ENCODE measurements at regions not wholly inside any gene's neighbourhood (a gene's known extent, or its start where the extent isn't known, plus 50 kb on each side); places are given as distances from the start of the nearest gene placed in this dataset.
A peak's percentile ranks its signal among the peaks of the same experiment; 100 is the strongest.

DNA sequence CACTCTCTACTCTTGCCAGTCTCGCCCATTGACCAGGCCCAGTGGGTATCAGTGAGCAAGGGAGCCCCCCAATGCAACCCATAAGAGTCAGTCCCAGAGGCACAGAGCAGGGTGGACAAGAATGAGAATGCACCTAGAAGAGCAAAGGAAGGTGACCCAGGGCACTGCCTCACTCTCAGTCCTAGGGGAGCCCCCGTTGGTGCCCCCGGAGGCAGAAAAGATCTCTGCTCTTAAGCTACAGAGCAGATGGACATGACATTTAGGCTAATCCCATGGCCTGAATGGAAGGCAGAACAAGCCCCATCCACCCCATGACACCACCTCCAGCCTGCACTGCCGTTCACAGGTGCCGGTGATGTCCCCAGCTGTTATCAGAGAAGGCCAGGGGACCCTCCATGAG is 50.7 kb upstream of the PLEKHG1 start:
- Histone ChIP-seq H3K9me3 (ENCODE audit: control insufficient read depth in 1 of 2, insufficient read depth in 1 of 2, low read depth in 1 of 2, low read length in 2 of 2) (no peaks in the 10 kb centered on the region), H3K27ac (ENCODE audit: low read depth, low read length) (no peak overlapping the region), H3K4me1 (ENCODE audit: control insufficient read depth in 1 of 2, insufficient read depth in 2 of 2, low read length in 2 of 2) (no peaks in the 10 kb centered on the region), H3K27me3 (ENCODE audit: insufficient read depth, low read length) (no peaks in the 10 kb centered on the region), H3K79me2 (ENCODE audit: insufficient read depth, low read length) (no peaks in the 10 kb centered on the region), H3K9me2 (ENCODE audit: insufficient read depth) (no peaks in the 10 kb centered on the region), H3K9ac (ENCODE audit: low read length) (no peak overlapping the region), H3K36me3 (ENCODE audit: control insufficient read depth in 1 of 2, insufficient read depth in 2 of 2, low read length in 2 of 2) (no peaks in the 10 kb centered on the region), H3K4me2 (ENCODE audit: low read length) (no peak overlapping the region), H4K20me1 (ENCODE audit: insufficient read depth) (no peaks in the 10 kb centered on the region), H3K4me3 (replicated peaks in 1 of 2; ENCODE audit: low read depth in 1 of 2, low read length in 2 of 2) (no peak overlapping the region), H2AFZ (ENCODE audit: low read depth, low read length, poor library complexity, severe bottlenecking) (no peak overlapping the region)
- ChIA-PET RAD21 (ENCODE audit: low non-redundant PET in 1 of 2, low total read pairs in 2 of 2, uncharacterized antibody in 2 of 2, unreplicated experiment in 2 of 2) (no interaction called here), POLR2A (no interaction called here), CTCF (no interaction called here)
- no peak for TF ChIP-seq YY1 (IDR thresholded peaks at IDR 0.05; ENCODE audit: extremely low read depth, insufficient replicate concordance, low read depth, low read length)
- TF ChIP-seq CTCF (IDR thresholded peaks at IDR 0.05 in 2 of 3, conservative IDR thresholded peaks at IDR 0.05 in 1 of 3; ENCODE audit: borderline replicate concordance in 1 of 3, insufficient read depth in 1 of 3, low read depth in 2 of 3, low read length in 2 of 3), result 0 out of 6 replicates have a peak, but pooled peaks of 1 of the 3 experiments have one; percentile 12
- DNase-seq (ENCODE audit: low read depth, low spot score) (no peak), ATAC-seq (peak; percentile 62)
- BruUV-seq (replicated peaks), result no TSS peak
- intact Hi-C loops (cut with micrococcal nuclease), result no loop called here

DNA sequence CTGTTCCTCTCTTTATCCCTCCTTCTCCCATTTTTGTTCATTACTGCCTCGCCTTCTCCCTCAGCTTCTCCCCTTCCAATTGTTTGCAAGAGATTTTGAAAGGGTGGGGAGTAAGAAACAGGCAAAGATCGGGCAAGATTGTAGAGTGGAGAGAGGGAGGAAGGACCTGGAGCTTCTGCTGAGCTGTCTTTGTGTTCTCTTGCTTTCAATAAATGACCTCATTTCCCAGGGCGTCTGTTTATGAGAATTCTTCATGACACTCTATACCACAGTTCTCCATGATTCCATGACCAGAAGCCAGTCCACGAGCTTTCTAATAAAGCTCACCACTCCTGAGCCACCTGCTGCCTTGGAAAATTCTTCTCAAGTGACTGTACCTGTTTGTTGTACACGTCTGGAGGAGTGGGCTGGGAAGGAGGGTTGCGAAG is 50.0 kb upstream of the PLEKHG1 start:
- no peaks in the 10 kb centered on the region for H3K79me2 ChIP-seq (ENCODE audit: insufficient read depth, low read length)
- no peak overlapping the region for H3K27ac ChIP-seq (ENCODE audit: low read depth, low read length)
- H4K20me1 ChIP-seq (ENCODE audit: insufficient read depth), result no peaks in the 10 kb centered on the region
- BruUV-seq (replicated peaks), result no TSS peak
- CTCF ChIA-PET, result no interaction called here
- H3K4me2 ChIP-seq (ENCODE audit: low read length), result no peak overlapping the region
- H2AFZ ChIP-seq (ENCODE audit: low read depth, low read length, poor library complexity, severe bottlenecking), result no peak overlapping the region
- no peaks in the 10 kb centered on the region for H3K9me3 ChIP-seq (ENCODE audit: control insufficient read depth in 1 of 2, insufficient read depth in 1 of 2, low read depth in 1 of 2, low read length in 2 of 2)
- H3K4me1 ChIP-seq (ENCODE audit: control insufficient read depth in 1 of 2, insufficient read depth in 2 of 2, low read length in 2 of 2), result no peaks in the 10 kb centered on the region
- RAD21 ChIA-PET (ENCODE audit: low non-redundant PET in 1 of 2, low total read pairs in 2 of 2, uncharacterized antibody in 2 of 2, unreplicated experiment in 2 of 2), result no interaction called here
- no peaks in the 10 kb centered on the region for H3K36me3 ChIP-seq (ENCODE audit: control insufficient read depth in 1 of 2, insufficient read depth in 2 of 2, low read length in 2 of 2)
- H3K27me3 ChIP-seq (ENCODE audit: insufficient read depth, low read length), result no peaks in the 10 kb centered on the region
- no peak for ATAC-seq
- no peaks in the 10 kb centered on the region for H3K9me2 ChIP-seq (ENCODE audit: insufficient read depth)
- H3K9ac ChIP-seq (ENCODE audit: low read length), result no peak overlapping the region
- H3K4me3 ChIP-seq (replicated peaks in 1 of 2; ENCODE audit: low read depth in 1 of 2, low read length in 2 of 2), result no peak overlapping the region
- intact Hi-C loops (cut with micrococcal nuclease), result no loop called here
- TF ChIP-seq SIN3A (IDR thresholded peaks at IDR 0.05; ENCODE audit: low read depth), result no peak
- POLR2A ChIA-PET, result no interaction called here
- DNase-seq (ENCODE audit: low read depth, low spot score), result no peak
